GM12878 (cell line): ENCODE measurements at regions not wholly inside any gene's neighbourhood (a gene's known extent, or its start where the extent isn't known, plus 50 kb on each side); places are given as distances from the start of the nearest gene placed in this dataset.
"Not testable (repeated sequence)": the region's sequence is repeated elsewhere in the genome, so short reads cannot be mapped to it uniquely, and the experiment has no call there.

Experiments used
- ATAC-seq: fragments of 200-7000 bp; cut with Tn5 transposase; 3 replicates; pipeline ENCODE4 v1.9.1; 2020; ENCODE audit warnings: mild to moderate bottlenecking, moderate library complexity
- BruUV-seq: library from RNA; stranded (reverse); fragments of 400-500 nt; replicated peaks from 2 replicates; lab custom pipeline; 2021; lab: Mats Ljungman, UMichigan
- CTCF ChIA-PET: fragments of 300-600 bp; sonication (Branson Sonifier 250); formaldehyde crosslinking; extraction: SDS; loops from one replicate; lab custom pipeline; 2021; ENCODE audit warnings: inconsistent platforms; lab: Yijun Ruan, JAX
- POLR2A ChIA-PET: fragments of 350-600 bp; formaldehyde crosslinking; extraction: SDS; loops from one replicate; lab custom pipeline; 2021; ENCODE audit warnings: inconsistent platforms; lab: Charles Lee
- RAD21 ChIA-PET: fragments of 300-600 bp; sonication (Branson Sonifier 250); formaldehyde crosslinking; loops from one replicate; lab custom pipeline; 2023; ENCODE audit warnings: antibody characterized with exemption; ENCODE audit not compliant: unreplicated experiment; lab: Charles Lee
- SMC1A ChIA-PET: fragments of 300-600 bp; sonication (Branson Sonifier 250); formaldehyde crosslinking; loops from one replicate; lab custom pipeline; 2023; ENCODE audit not compliant: unreplicated experiment, uncharacterized antibody; lab: Charles Lee
- DNase-seq: peaks from one replicate; pipeline ENCODE4 v3.0.0-alpha.2; 2011; ENCODE audit warnings: low read depth, low spot score
- FAIRE-seq: peaks from 3 replicates; lab custom pipeline; 2011; peaks lifted over from hg19 to GRCh38; lab: Jason Lieb, UNC
- H2AFZ ChIP-seq: 2 replicates; pipeline ENCODE4 v1.6.0; 2011; ENCODE audit warnings: low read depth, low read length, control low read depth; ENCODE audit not compliant: control insufficient read depth
- H3K27ac ChIP-seq: 2 replicates; pipeline ENCODE4 v1.5.1; 2011; ENCODE audit warnings: control low read depth; ENCODE audit not compliant: control insufficient read depth, insufficient read depth
- H3K27me3 ChIP-seq, 2 experiments: replicated peaks in 1 of 2; 2 replicates each; pipeline versions ENCODE4 v1.6.0 to v1.6.1; 2011; ENCODE audit warnings: low read length in 1 of 2; ENCODE audit not compliant: control insufficient read depth in 2 of 2, insufficient read depth in 2 of 2
- H3K36me3 ChIP-seq, 2 experiments: 2 replicates each; pipeline ENCODE4 v1.5.1; 2011; ENCODE audit warnings: low read length in 1 of 2; ENCODE audit not compliant: control insufficient read depth in 2 of 2, insufficient read depth in 2 of 2
- H3K4me1 ChIP-seq: 2 replicates; pipeline ENCODE4 v1.6.1; 2011; ENCODE audit warnings: mild to moderate bottlenecking, low read length, moderate library complexity, mixed read lengths; ENCODE audit not compliant: control insufficient read depth, insufficient read depth
- H3K4me2 ChIP-seq: 2 replicates; pipeline ENCODE4 v1.6.0; 2011; ENCODE audit warnings: control low read depth; ENCODE audit not compliant: control insufficient read depth, insufficient read depth
- H3K4me3 ChIP-seq: fragments of 200-600 bp; sonication (generic); 2 replicates; pipeline ENCODE4 v1.5.1; 2016
- H3K79me2 ChIP-seq: 2 replicates; pipeline ENCODE4 v1.6.0; 2011; ENCODE audit warnings: low read length; ENCODE audit not compliant: control insufficient read depth, insufficient read depth
- H3K9ac ChIP-seq: 2 replicates; pipeline ENCODE4 v1.8.0; 2011; ENCODE audit warnings: low read length, control low read depth, mixed read lengths; ENCODE audit not compliant: control insufficient read depth, insufficient read depth
- H3K9me3 ChIP-seq: replicated peaks from 3 replicates; pipeline ENCODE4 v1.5.1; 2011; ENCODE audit warnings: mild to moderate bottlenecking, low read length; ENCODE audit not compliant: control insufficient read depth, insufficient read depth
- H4K20me1 ChIP-seq: 2 replicates; pipeline ENCODE4 v1.6.0; 2011; ENCODE audit not compliant: control insufficient read depth, insufficient read depth
- WGBS: methylation state at CpG from one replicate; pipeline ENCODE4 v1.1.6; 2016; ENCODE audit warnings: low lambda C conversion rate; ENCODE audit not compliant: insufficient replicate concordance, insufficient coverage; ENCODE audit errors: missing lambda C conversion rate; 5-methylcytosine and 5-hydroxymethylcytosine counted together
- in situ Hi-C: fragments of 300-500 bp; cut with MboI; formaldehyde crosslinking; loops from 9 replicates; pipeline ENCODE4 v1.14.3; 2018; ENCODE audit warnings: mixed read lengths
- intact Hi-C: fragments of 100-400 bp; cut with micrococcal nuclease; formaldehyde crosslinking; loops from one replicate; pipeline ENCODE4 v1.14.2; 2022; ENCODE audit not compliant: unreplicated experiment

GRCh38 chr9:66771504-66771903 is 129.0 kb upstream of the ZNF658 start:
- DNase-seq, H2AFZ ChIP-seq, FAIRE-seq, H3K9me3 ChIP-seq, RAD21 ChIA-PET, POLR2A ChIA-PET, intact Hi-C loops, BruUV-seq, CTCF ChIA-PET, ATAC-seq, H3K4me2 ChIP-seq, H3K36me3 ChIP-seq, H4K20me1 ChIP-seq, SMC1A ChIA-PET, in situ Hi-C loops, H3K79me2 ChIP-seq, H3K9ac ChIP-seq, H3K27me3 ChIP-seq, H3K27ac ChIP-seq, H3K4me1 ChIP-seq, H3K4me3 ChIP-seq: not testable (repeated sequence)
- WGBS: 0% methylated on average over 1 of the region's 2 CpGs

- DNase-seq, H3K27ac ChIP-seq, H3K4me2 ChIP-seq, RAD21 ChIA-PET, H3K36me3 ChIP-seq, BruUV-seq, H3K4me1 ChIP-seq, in situ Hi-C loops, H2AFZ ChIP-seq, CTCF ChIA-PET, POLR2A ChIA-PET, intact Hi-C loops, H4K20me1 ChIP-seq, H3K27me3 ChIP-seq, ATAC-seq, H3K4me3 ChIP-seq, SMC1A ChIA-PET, H3K9me3 ChIP-seq, H3K79me2 ChIP-seq, FAIRE-seq, H3K9ac ChIP-seq: not testable (repeated sequence)
- 31% methylated on average over 5 of the region's 8 CpGs for WGBS
Measured at GRCh38 chr9:66774618-66775017, 125.9 kb upstream of the ZNF658 start.

GRCh38 chr9:66779944-66780661 is 120.4 kb upstream of the ZNF658 start:
- SMC1A ChIA-PET: not testable (repeated sequence)

GRCh38 chr9:66781240-66781639 is 119.3 kb upstream of the ZNF658 start:
- H3K79me2 ChIP-seq, RAD21 ChIA-PET, H3K27me3 ChIP-seq, H3K9me3 ChIP-seq, ATAC-seq, H2AFZ ChIP-seq, H4K20me1 ChIP-seq, intact Hi-C loops, H3K4me1 ChIP-seq, BruUV-seq, CTCF ChIA-PET, H3K36me3 ChIP-seq, H3K4me3 ChIP-seq, SMC1A ChIA-PET, H3K9ac ChIP-seq, H3K4me2 ChIP-seq, H3K27ac ChIP-seq, in situ Hi-C loops, DNase-seq, POLR2A ChIA-PET, FAIRE-seq: not testable (repeated sequence)
- WGBS: 0% methylated on average over 1 of the region's 1 CpG

More at GRCh38 chr9:66779944-66780661, 120.4 kb upstream of the ZNF658 start:
- no CpG with 5 or more reads among the region's 7 CpGs for WGBS
- H3K4me2 ChIP-seq, H3K9me3 ChIP-seq, CTCF ChIA-PET, H3K9ac ChIP-seq, H3K79me2 ChIP-seq, H3K4me1 ChIP-seq, H2AFZ ChIP-seq, H4K20me1 ChIP-seq, RAD21 ChIA-PET, H3K36me3 ChIP-seq, in situ Hi-C loops, intact Hi-C loops, BruUV-seq, H3K4me3 ChIP-seq, H3K27me3 ChIP-seq, POLR2A ChIA-PET, ATAC-seq, DNase-seq, FAIRE-seq, H3K27ac ChIP-seq: not testable (repeated sequence)
